IMR-90 (cell line): ENCODE measurements at regions not wholly inside any gene's neighbourhood (a gene's known extent, or its start where the extent isn't known, plus 50 kb on each side); places are given as distances from the start of the nearest gene placed in this dataset.

Experiments used
- ATAC-seq: fragments of 200-7000 bp; cut with Tn5 transposase; 2 replicates; pipeline ENCODE4 v1.9.1; 2020; ENCODE audit warnings: low read depth, mild to moderate bottlenecking, moderate library complexity
- BruUV-seq: library from RNA; stranded (reverse); fragments of 400-500 nt; replicated peaks from 2 replicates; lab custom pipeline; 2021; lab: Mats Ljungman, UMichigan
- CTCF ChIA-PET: fragments of 300-600 bp; formaldehyde crosslinking; extraction: SDS; loops from one replicate; lab custom pipeline; 2021; ENCODE audit warnings: antibody characterized with exemption; lab: Yijun Ruan, JAX
- POLR2A ChIA-PET: fragments of 300-600 bp; sonication (Branson Sonifier 250); formaldehyde crosslinking; loops from one replicate; lab custom pipeline; 2022; ENCODE audit warnings: antibody characterized with exemption; ENCODE audit not compliant: unreplicated experiment; lab: Charles Lee
- DNase-seq: peaks from one replicate; pipeline ENCODE4 v3.0.0; 2013
- H2AFZ ChIP-seq: replicated peaks from 2 replicates; pipeline ENCODE3; 2013; ENCODE audit warnings: low read length, mild to moderate bottlenecking; ENCODE audit not compliant: poor library complexity
- H2AK5ac ChIP-seq: 2 replicates; pipeline ENCODE4 v1.6.1; 2013; ENCODE audit warnings: low read depth, low read length, inconsistent platforms
- H2AK9ac ChIP-seq: replicated peaks from 2 replicates; pipeline ENCODE3; 2013; ENCODE audit warnings: mild to moderate bottlenecking, low read depth, low read length, moderate library complexity; ENCODE audit not compliant: poor library complexity
- H2BK120ac ChIP-seq: 2 replicates; pipeline ENCODE4 v1.6.1; 2013; ENCODE audit warnings: low read depth, low read length, inconsistent platforms
- H2BK15ac ChIP-seq: 3 replicates; pipeline ENCODE4 v1.6.1; 2013; ENCODE audit warnings: low read depth, low read length, inconsistent platforms
- H2BK20ac ChIP-seq: 2 replicates; pipeline ENCODE4 v1.6.1; 2013; ENCODE audit warnings: low read depth, mild to moderate bottlenecking, inconsistent platforms, low read length, moderate library complexity
- H2BK5ac ChIP-seq: 2 replicates; pipeline ENCODE4 v1.6.1; 2013; ENCODE audit warnings: mild to moderate bottlenecking, low read depth, low read length, inconsistent platforms; ENCODE audit not compliant: poor library complexity, severe bottlenecking
- H3K14ac ChIP-seq: replicated peaks from 2 replicates; pipeline ENCODE4 v1.6.1; 2013; ENCODE audit warnings: low read depth, low read length, inconsistent platforms
- H3K18ac ChIP-seq: 2 replicates; pipeline ENCODE4 v1.6.1; 2013; ENCODE audit warnings: low read depth, low read length, control low read depth
- H3K23ac ChIP-seq: 2 replicates; pipeline ENCODE4 v1.6.1; 2013; ENCODE audit warnings: low read depth, low read length, inconsistent platforms
- H3K27ac ChIP-seq: 2 replicates; pipeline ENCODE4 v1.5.1; 2013; ENCODE audit warnings: mild to moderate bottlenecking, control low read depth, low read length; ENCODE audit not compliant: insufficient read depth
- H3K27me3 ChIP-seq: 2 replicates; pipeline ENCODE4 v1.6.1; 2013; ENCODE audit warnings: low read length; ENCODE audit not compliant: control insufficient read depth, insufficient read depth
- H3K36me3 ChIP-seq: 2 replicates; pipeline ENCODE4 v1.6.1; 2013; ENCODE audit warnings: low read length, mixed read lengths; ENCODE audit not compliant: control insufficient read depth, insufficient read depth
- H3K4ac ChIP-seq: 2 replicates; pipeline ENCODE4 v1.6.1; 2013; ENCODE audit warnings: low read depth, low read length, inconsistent platforms
- H3K4me1 ChIP-seq: 2 replicates; pipeline ENCODE4 v1.6.1; 2013; ENCODE audit warnings: low read length, mixed read lengths; ENCODE audit not compliant: control insufficient read depth, insufficient read depth
- H3K4me2 ChIP-seq: 2 replicates; pipeline ENCODE4 v1.6.1; 2013; ENCODE audit warnings: low read depth, mild to moderate bottlenecking, control low read depth, low read length, moderate library complexity
- H3K4me3 ChIP-seq: 2 replicates; pipeline ENCODE4 v1.5.1; 2013; ENCODE audit warnings: low read depth, mild to moderate bottlenecking, control low read depth, low read length, moderate library complexity; ENCODE audit not compliant: insufficient read depth
- H3K56ac ChIP-seq: 2 replicates; pipeline ENCODE4 v1.6.1; 2013; ENCODE audit warnings: low read length, inconsistent platforms; ENCODE audit not compliant: insufficient read depth; ENCODE audit errors: extremely low read depth
- H3K79me1 ChIP-seq, 2 experiments: 2 replicates each; pipeline ENCODE4 v1.6.1; 2013; ENCODE audit warnings: low read length in 2 of 2, inconsistent platforms in 1 of 2, low read depth in 1 of 2
- H3K9ac ChIP-seq: 2 replicates; pipeline ENCODE4 v1.6.1; 2013; ENCODE audit warnings: low read depth, low read length, control low read depth
- H3K9me1 ChIP-seq: 2 replicates; pipeline ENCODE4 v1.6.1; 2013; ENCODE audit warnings: low read length, inconsistent platforms; ENCODE audit not compliant: insufficient read depth
- H3K9me3 ChIP-seq: 2 replicates; pipeline ENCODE4 v1.6.1; 2013; ENCODE audit warnings: low read length; ENCODE audit not compliant: control insufficient read depth, insufficient read depth
- H4K20me1 ChIP-seq: 2 replicates; pipeline ENCODE4 v1.6.1; 2013; ENCODE audit warnings: low read length, inconsistent platforms; ENCODE audit not compliant: insufficient read depth
- H4K5ac ChIP-seq: 2 replicates; pipeline ENCODE4 v1.6.1; 2013; ENCODE audit warnings: mild to moderate bottlenecking, low read depth, low read length, control low read depth
- H4K8ac ChIP-seq, 2 experiments: 2 replicates each; pipeline ENCODE4 v1.6.1; 2013; ENCODE audit warnings: low read depth in 2 of 2, low read length in 2 of 2, control low read depth in 1 of 2, inconsistent platforms in 1 of 2
- H4K91ac ChIP-seq: 2 replicates; pipeline ENCODE4 v1.6.1; 2013; ENCODE audit warnings: low read depth, low read length, inconsistent platforms; ENCODE audit not compliant: insufficient read depth
- MAZ ChIP-seq: IDR thresholded peaks from 2 replicates; pipeline ENCODE4 v1.6.1; 2012; ENCODE audit warnings: low read depth, mild to moderate bottlenecking, low read length, improper control_type of control experiment, moderate library complexity, borderline replicate concordance
- RAD21 ChIP-seq: IDR thresholded peaks from 2 replicates; pipeline ENCODE4 v1.6.1; 2012; ENCODE audit warnings: low read length, improper control_type of control experiment
- RCOR1 ChIP-seq: IDR thresholded peaks from 2 replicates; pipeline ENCODE4 v1.6.1; 2012; ENCODE audit warnings: mild to moderate bottlenecking, low read length, improper control_type of control experiment; ENCODE audit not compliant: insufficient replicate concordance
- RFX5 ChIP-seq: IDR thresholded peaks from 2 replicates; pipeline ENCODE4 v1.8.0; 2012; ENCODE audit warnings: low read depth, mild to moderate bottlenecking, low read length, moderate library complexity
- WGBS, 2 experiments: methylation state at CpG; one replicate each; pipeline versions ENCODE4 v1.1.5 to v1.1.7; 2013; ENCODE audit warnings: missing lambda C conversion rate in 2 of 2; ENCODE audit not compliant: insufficient read length in 1 of 2; ENCODE audit errors: extremely low coverage in 2 of 2; 5-methylcytosine and 5-hydroxymethylcytosine counted together
- dilution Hi-C: fragments of 300-500 bp; cut with HindIII; formaldehyde crosslinking; loops from one replicate; pipeline ENCODE4 v1.14.3; 2018; ENCODE audit warnings: low sequenced_read_pairs; ENCODE audit not compliant: unreplicated experiment
- in situ Hi-C: fragments of 300-500 bp; cut with MboI; formaldehyde crosslinking; loops from 3 replicates; pipeline ENCODE4 v1.14.3; 2019; ENCODE audit warnings: low sequenced_read_pairs, inconsistent platforms, mixed read lengths
- intact Hi-C: fragments of 100-400 bp; cut with micrococcal nuclease; formaldehyde crosslinking; loops from 2 replicates; pipeline ENCODE4 v1.10.0; 2022

DNA sequence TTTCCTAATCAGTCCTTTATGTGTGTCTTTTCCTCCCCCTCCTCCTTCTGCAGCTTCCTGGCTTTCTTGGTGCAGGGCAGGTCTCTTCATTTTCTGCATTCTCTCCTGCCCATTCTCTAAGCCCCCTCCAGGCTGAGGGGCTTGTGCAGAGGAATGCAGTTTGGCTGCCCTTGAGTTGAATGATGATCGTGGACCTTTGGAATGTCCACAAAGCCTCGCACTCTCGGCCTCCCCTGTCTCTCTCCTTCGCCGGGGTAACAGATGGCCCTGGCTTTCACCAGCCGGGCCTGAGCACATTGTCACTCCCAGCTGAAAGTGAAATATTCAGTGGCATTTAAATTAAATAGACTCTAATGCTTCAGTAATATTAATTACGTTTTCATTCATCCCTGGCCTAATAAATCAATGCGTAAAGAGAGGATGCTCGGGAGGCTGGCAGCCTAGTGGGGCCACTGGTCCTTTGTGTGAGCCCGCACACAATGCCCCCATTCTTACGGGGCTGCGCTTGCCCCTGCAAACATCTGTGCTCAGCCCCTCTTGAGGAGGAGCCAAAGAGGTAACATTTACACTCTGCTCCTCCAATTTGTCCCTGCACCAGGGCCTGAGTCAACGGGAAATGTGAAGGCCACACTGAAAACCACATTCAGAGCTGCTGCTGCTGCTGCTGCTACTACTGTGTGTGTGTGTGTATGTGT is 64.9 kb upstream of the PAX6 start:
- no peak overlapping the region for H3K18ac ChIP-seq
- H3K9me3 ChIP-seq, result no peaks in the 10 kb centered on the region
- H4K8ac ChIP-seq, result no peak overlapping the region
- WGBS, 2 experiments, result 33% methylated on average over 1 of the region's 13 CpGs; no CpG with 5 or more reads in 1 of the 2 experiments
- no peaks in the 10 kb centered on the region for H3K79me1 ChIP-seq
- no peak overlapping the region for H4K91ac ChIP-seq
- H4K20me1 ChIP-seq, result no peaks in the 10 kb centered on the region
- H3K23ac ChIP-seq, result no peak overlapping the region
- H4K5ac ChIP-seq, result no peak overlapping the region
- no TSS peak for BruUV-seq
- H3K27me3 ChIP-seq, result peaks cover 16% of the 10 kb centered on the region
- H2AFZ ChIP-seq, result no peak overlapping the region
- H3K4me3 ChIP-seq, result no peak overlapping the region
- no peak overlapping the region for H2BK15ac ChIP-seq
- H3K4ac ChIP-seq, result no peak overlapping the region
- no peak overlapping the region for H2BK5ac ChIP-seq
- TF ChIP-seq MAZ, result no peak
- TF ChIP-seq RAD21, result no peak
- TF ChIP-seq RCOR1, result no peak
- no peak for TF ChIP-seq RFX5
- no peak overlapping the region for H2AK5ac ChIP-seq
- intact Hi-C loops, result loop anchor here (10.0 kb wide), 2 partner anchors 299 to 531 kb away; no protein-coding TSS in a partner anchor
- H3K4me1 ChIP-seq, result no peaks in the 10 kb centered on the region
- CTCF ChIA-PET, result interaction anchor here (1.0 kb wide), 1 partner anchor 11 kb away, joined by 3 read pairs; no protein-coding TSS in a partner anchor
- no peak overlapping the region for H2AK9ac ChIP-seq
- no peak overlapping the region for H3K27ac ChIP-seq
- no peak overlapping the region for H3K56ac ChIP-seq
- no peak overlapping the region for H2BK120ac ChIP-seq
- H3K9me1 ChIP-seq, result no peaks in the 10 kb centered on the region
- H3K36me3 ChIP-seq, result no peaks in the 10 kb centered on the region
- in situ Hi-C loops, result loop anchor here (10.0 kb wide), 2 partner anchors 381 to 481 kb away; no protein-coding TSS in a partner anchor
- H2BK20ac ChIP-seq, result no peak overlapping the region
- dilution Hi-C loops, result no loop called here
- no peak overlapping the region for H3K4me2 ChIP-seq
- H3K14ac ChIP-seq, result no peak overlapping the region
- POLR2A ChIA-PET, result no interaction called here
- H3K9ac ChIP-seq, result no peak overlapping the region
- no peak for ATAC-seq
- no peak for DNase-seq
